CD4-positive, alpha-beta T cell (primary cell): ENCODE measurements at regions not wholly inside any gene's neighbourhood (a gene's known extent, or its start where the extent isn't known, plus 50 kb on each side); places are given as distances from the start of the nearest gene placed in this dataset.
"Not testable (repeated sequence)": the region's sequence is repeated elsewhere in the genome, so short reads cannot be mapped to it uniquely, and the experiment has no call there.

Experiments
- ATAC-seq: fragments of 200-7000 bp; cut with Tn5 transposase; one replicate; pipeline ENCODE4 v1.10.0; 2022; ENCODE audit warnings: mild to moderate bottlenecking; ENCODE audit not compliant: poor library complexity
- CTCF ChIA-PET: fragments of 350-600 bp; sonication (Branson Sonifier 250); formaldehyde crosslinking; loops from one replicate; lab custom pipeline; 2021; ENCODE audit warnings: antibody characterized with exemption, inconsistent platforms; lab: Charles Lee
- POLR2A ChIA-PET: fragments of 350-600 bp; sonication (Branson Sonifier 250); formaldehyde crosslinking; loops from one replicate; lab custom pipeline; 2021; ENCODE audit warnings: antibody characterized with exemption, inconsistent platforms; lab: Charles Lee
- DNase-seq, 14 experiments: peaks; one replicate each; pipeline ENCODE4 v3.0.0-alpha.2; 2013 to 2020; ENCODE audit warnings: mixed read lengths in 2 of 14
- H3K27ac ChIP-seq, 2 donors: one replicate each; pipeline versions ENCODE4 v1.5.1 to v1.7.0; 2013; ENCODE audit warnings: low read length in 2 of 2, low read depth in 1 of 2, mild to moderate bottlenecking in 1 of 2
- H3K27me3 ChIP-seq, 2 experiments: 1 replicate in 1 of 2; 2 replicates in 1 of 2; pipeline versions ENCODE4 v1.6.1 to v1.7.0; 2013; ENCODE audit warnings: low read length in 2 of 2, control low read depth in 1 of 2, mild to moderate bottlenecking in 1 of 2, moderate library complexity in 1 of 2; ENCODE audit not compliant: insufficient read depth in 2 of 2, control insufficient read depth in 1 of 2
- H3K36me3 ChIP-seq: one replicate; pipeline ENCODE4 v1.6.1; 2013; ENCODE audit warnings: low read length, control low read depth; ENCODE audit not compliant: insufficient read depth
- H3K4me1 ChIP-seq: one replicate; pipeline ENCODE4 v1.6.1; 2013; ENCODE audit warnings: low read length, control low read depth; ENCODE audit not compliant: insufficient read depth
- H3K4me3 ChIP-seq: one replicate; pipeline ENCODE4 v1.5.1; 2013; ENCODE audit warnings: mild to moderate bottlenecking, low read length, moderate library complexity
- H3K9me3 ChIP-seq, 2 experiments: 1 replicate in 1 of 2; 2 replicates in 1 of 2; pipeline versions ENCODE4 v1.6.1 to v1.7.0; 2013; ENCODE audit warnings: low read length in 2 of 2, mild to moderate bottlenecking in 2 of 2, control low read depth in 1 of 2, moderate library complexity in 1 of 2; ENCODE audit not compliant: control insufficient read depth in 1 of 2, insufficient read depth in 1 of 2
- H3K27ac Mint-ChIP-seq: one replicate; pipeline ENCODE4 v1.8.0; 2020; ENCODE audit warnings: mixed read lengths
- H3K27me3 Mint-ChIP-seq: one replicate; pipeline ENCODE4 v1.8.0; 2021; ENCODE audit warnings: mixed read lengths
- H3K36me3 Mint-ChIP-seq: one replicate; pipeline ENCODE4 v1.8.0; 2021; ENCODE audit warnings: low read depth, mixed read lengths
- H3K4me1 Mint-ChIP-seq: one replicate; pipeline ENCODE4 v1.8.0; 2021; ENCODE audit warnings: low read depth, mixed read lengths
- H3K4me3 Mint-ChIP-seq: one replicate; pipeline ENCODE4 v1.8.0; 2020; ENCODE audit warnings: mild to moderate bottlenecking, mixed read lengths
- H3K9me3 Mint-ChIP-seq: one replicate; pipeline ENCODE4 v1.8.0; 2020; ENCODE audit warnings: mixed read lengths
- intact Hi-C, 2 experiments: fragments of 100-400 bp; cut with DNase I in 1 of 2; cut with micrococcal nuclease in 1 of 2; formaldehyde crosslinking; loops; one replicate each; pipeline versions ENCODE4 v1.15.1 to v1.9.0; 2023 to 2025; cut with DNase I, micrococcal nuclease
- TF ChIP-seq, protein P1 (sequence below): fragments of 200-600 bp; IDR thresholded peaks from one replicate; pipeline ENCODE4 v1.8.0; 2022; ENCODE audit warnings: antibody characterized with exemption, mild to moderate bottlenecking

DNA sequence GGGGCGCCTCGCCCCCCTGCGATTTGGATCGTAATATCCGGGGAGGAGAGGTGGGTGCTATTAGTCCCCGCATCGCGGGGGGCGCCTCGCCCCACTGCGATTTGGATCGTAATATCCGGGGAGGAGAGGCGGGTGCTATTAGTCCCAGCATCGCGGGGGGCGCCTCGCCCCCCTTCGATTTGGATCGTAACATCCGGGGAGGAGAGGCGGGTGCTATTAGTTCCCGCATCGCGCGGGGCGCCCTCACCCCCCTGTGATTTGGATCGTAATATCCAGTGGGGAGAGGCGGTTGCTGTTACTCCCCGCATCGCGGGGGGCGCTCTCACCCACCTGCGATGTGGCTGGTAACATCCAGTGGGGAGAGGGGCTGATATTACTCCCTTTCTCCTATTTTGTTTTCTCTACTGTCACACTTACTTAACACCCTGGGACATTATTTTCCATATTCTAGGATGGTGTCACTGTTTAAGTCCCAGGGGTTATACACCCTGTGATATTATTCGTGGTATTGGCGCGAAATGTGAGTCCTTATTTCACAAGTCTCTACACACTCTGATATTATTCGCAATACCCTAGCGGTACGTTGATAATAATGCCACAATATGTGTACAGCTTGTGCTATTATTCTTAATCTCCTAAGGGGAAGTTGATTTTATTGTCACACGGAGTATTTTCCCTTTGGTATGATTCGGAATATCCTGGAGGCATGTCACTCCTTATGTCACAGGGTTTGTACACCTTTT is 57.8 kb upstream of the ALDH3B2 start:
- peaks cover 0 to 11% of the 10 kb centered on the region in 2 experiments for H3K27me3 ChIP-seq
- peaks cover 7% of the 10 kb centered on the region for H3K4me1 ChIP-seq
- Mint-ChIP-seq H3K36me3 (no peaks in the 10 kb centered on the region), H3K4me1 (peaks cover 6% of the 10 kb centered on the region), H3K9me3 (no peaks in the 10 kb centered on the region), H3K27ac (no peak overlapping the region), H3K4me3 (peak overlapping the region; percentile 57), H3K27me3 (peaks cover 45% of the 10 kb centered on the region)
- DNase-seq (peak; percentile 3 to 84 (median 44)), ATAC-seq (peak; percentile 99)
- H3K36me3 ChIP-seq, result no peaks in the 10 kb centered on the region
- ChIA-PET POLR2A (no interaction called here), CTCF (no interaction called here)
- H3K4me3 ChIP-seq, result peak overlapping the region; percentile 50
- intact Hi-C loops, result no loop called here
- no peak overlapping the region for H3K27ac ChIP-seq
- TF ChIP-seq, protein P1, sequence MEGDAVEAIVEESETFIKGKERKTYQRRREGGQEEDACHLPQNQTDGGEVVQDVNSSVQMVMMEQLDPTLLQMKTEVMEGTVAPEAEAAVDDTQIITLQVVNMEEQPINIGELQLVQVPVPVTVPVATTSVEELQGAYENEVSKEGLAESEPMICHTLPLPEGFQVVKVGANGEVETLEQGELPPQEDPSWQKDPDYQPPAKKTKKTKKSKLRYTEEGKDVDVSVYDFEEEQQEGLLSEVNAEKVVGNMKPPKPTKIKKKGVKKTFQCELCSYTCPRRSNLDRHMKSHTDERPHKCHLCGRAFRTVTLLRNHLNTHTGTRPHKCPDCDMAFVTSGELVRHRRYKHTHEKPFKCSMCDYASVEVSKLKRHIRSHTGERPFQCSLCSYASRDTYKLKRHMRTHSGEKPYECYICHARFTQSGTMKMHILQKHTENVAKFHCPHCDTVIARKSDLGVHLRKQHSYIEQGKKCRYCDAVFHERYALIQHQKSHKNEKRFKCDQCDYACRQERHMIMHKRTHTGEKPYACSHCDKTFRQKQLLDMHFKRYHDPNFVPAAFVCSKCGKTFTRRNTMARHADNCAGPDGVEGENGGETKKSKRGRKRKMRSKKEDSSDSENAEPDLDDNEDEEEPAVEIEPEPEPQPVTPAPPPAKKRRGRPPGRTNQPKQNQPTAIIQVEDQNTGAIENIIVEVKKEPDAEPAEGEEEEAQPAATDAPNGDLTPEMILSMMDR, result peak; percentile 44
- H3K9me3 ChIP-seq, result no peaks in the 10 kb centered on the region

DNA sequence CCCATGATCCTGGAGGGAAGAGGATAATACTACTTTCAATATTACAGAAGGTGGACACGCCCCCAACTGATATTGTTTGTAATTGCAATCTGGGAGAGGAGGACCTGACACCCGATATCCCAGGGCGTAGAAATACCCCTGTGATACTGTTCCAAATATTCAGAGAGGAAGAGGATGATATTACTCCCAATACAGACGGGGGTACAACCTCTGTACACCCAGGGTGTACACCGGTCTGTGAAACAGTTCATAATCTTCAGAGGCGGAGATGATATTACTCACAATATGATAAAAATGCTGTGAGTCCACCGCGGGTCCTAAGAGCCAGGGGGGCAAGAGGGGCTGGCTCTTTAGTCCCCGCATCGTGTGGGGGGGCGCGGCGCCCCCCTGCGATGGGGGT is 57.2 kb upstream of the ALDH3B2 start:
- no peaks in the 10 kb centered on the region for H3K36me3 Mint-ChIP-seq
- H3K4me3 Mint-ChIP-seq, result peak overlapping the region; percentile 57
- Histone ChIP-seq H3K27me3 (peaks cover 0 to 11% of the 10 kb centered on the region in 2 experiments), H3K27ac (no peak overlapping the region), H3K4me3 (peak overlapping the region; percentile 50), H3K9me3 (no peaks in the 10 kb centered on the region), H3K4me1 (peaks cover 7% of the 10 kb centered on the region), H3K36me3 (no peaks in the 10 kb centered on the region)
- POLR2A ChIA-PET, result no interaction called here
- peaks cover 6% of the 10 kb centered on the region for H3K4me1 Mint-ChIP-seq
- H3K9me3 Mint-ChIP-seq, result no peaks in the 10 kb centered on the region
- intact Hi-C loops, result no loop called here
- TF ChIP-seq, protein P1, result no peak
- H3K27ac Mint-ChIP-seq, result no peak overlapping the region
- CTCF ChIA-PET, result no interaction called here
- peaks cover 43% of the 10 kb centered on the region for H3K27me3 Mint-ChIP-seq
- DNase-seq (peak in 1 of 14 experiments; percentile 9), ATAC-seq (no peak)

DNA sequence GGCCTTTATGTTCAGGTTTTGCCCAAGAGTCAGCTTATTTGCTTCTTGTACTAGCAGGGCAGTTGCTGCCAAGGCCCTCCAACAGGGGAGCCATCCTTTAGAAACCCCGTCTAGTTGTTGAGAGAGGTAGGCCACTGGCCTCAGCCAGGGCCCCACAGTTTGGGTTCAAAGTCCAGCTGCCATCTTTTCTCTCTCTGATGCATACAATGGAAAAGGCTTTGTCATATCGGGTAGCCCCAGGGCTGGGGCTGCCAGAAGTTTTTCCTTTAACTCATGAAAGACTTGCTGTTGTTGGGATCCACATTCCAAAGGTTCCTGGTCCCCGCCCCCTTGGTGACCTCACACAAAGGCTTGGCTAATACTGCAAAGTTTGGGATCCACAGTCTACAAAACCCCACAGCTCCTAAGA is 53.7 kb upstream of the ALDH3B2 start:
- H3K36me3 ChIP-seq, intact Hi-C loops, POLR2A ChIA-PET, ATAC-seq, H3K4me1 Mint-ChIP-seq, H3K27ac Mint-ChIP-seq, H3K27ac ChIP-seq, CTCF ChIA-PET, DNase-seq, H3K4me3 Mint-ChIP-seq, H3K36me3 Mint-ChIP-seq, H3K4me3 ChIP-seq, H3K4me1 ChIP-seq, H3K9me3 Mint-ChIP-seq, H3K9me3 ChIP-seq: not testable (repeated sequence)
- H3K27me3 Mint-ChIP-seq, result peaks cover 21% of the 10 kb centered on the region
- peaks cover 0 to 11% of the 10 kb centered on the region in 2 experiments for H3K27me3 ChIP-seq

DNA sequence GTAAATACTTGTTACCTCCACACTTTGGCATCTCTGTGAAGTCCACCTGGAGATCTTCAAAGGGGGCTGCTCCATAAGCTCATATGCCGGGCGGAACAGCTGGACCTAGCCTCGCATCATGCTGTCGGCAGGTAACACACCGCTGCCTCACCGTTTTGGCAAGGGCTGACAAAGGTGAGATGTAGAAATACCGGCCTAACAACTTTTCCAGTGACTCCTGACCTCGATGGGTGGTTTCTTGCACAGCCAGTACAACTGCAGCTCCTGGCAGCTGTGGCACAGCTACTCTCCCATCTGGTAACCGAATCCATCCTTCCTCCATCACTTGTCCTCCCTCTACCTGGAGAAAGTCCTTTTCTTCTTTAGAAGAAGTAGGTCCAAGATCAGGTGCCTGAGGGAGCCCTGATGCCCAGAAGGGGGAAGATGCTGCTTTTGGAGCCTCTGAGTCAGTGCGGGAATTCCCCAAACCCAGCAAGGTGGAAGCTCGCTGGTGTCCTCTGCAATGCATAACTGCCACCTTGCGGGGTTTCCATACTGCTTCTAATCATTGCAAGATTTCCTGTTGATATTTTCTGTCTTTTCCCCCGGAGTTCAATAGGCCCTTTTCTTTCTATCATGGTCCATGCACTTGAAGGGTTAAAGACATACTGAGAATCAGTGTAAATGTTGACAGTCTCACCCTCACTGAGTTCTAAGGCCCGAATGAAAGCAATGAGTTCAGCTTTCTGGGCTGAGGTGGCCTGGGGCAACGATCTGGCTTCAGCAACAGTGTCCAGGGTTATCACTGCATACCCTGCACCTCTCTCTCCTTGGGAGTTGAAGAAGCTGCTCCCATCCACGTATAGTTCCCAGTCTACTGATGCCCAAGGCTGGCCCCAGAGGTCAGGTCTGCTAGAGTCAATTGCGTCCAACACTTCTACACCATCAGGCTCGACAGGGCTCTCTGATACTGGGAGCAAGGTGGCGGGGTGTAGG is 52.9 kb upstream of the ALDH3B2 start:
- H3K9me3 Mint-ChIP-seq, CTCF ChIA-PET, POLR2A ChIA-PET, H3K36me3 ChIP-seq, H3K4me3 ChIP-seq, ATAC-seq, H3K4me1 Mint-ChIP-seq, H3K9me3 ChIP-seq, H3K27me3 ChIP-seq, H3K27ac Mint-ChIP-seq, H3K36me3 Mint-ChIP-seq, H3K4me3 Mint-ChIP-seq, H3K4me1 ChIP-seq, intact Hi-C loops, H3K27ac ChIP-seq: not testable (repeated sequence)
- H3K27me3 Mint-ChIP-seq, result peaks cover 13% of the 10 kb centered on the region
- DNase-seq, result peak in 1 of 14 experiments; percentile 34
